ENCODE measurements at regions not wholly inside any gene's neighbourhood (a gene's known extent, or its start where the extent isn't known, plus 50 kb on each side); places are given as distances from the start of the nearest gene placed in this dataset.

- TF ChIP-seq CTCF (IDR thresholded peaks at IDR 0.05; ENCODE audit: low read depth, low read length, missing input control) (no peak), TAF1 (conservative IDR thresholded peaks at IDR 0.05) (no peak), MAX (IDR thresholded peaks at IDR 0.05) (no peak)
Observed at GRCh38 chr6:85081102-85081501, 316.7 kb upstream of the TBX18 start.
